HCT116 (cell line): ENCODE measurements at regions not wholly inside any gene's neighbourhood (a gene's known extent, or its start where the extent isn't known, plus 50 kb on each side); places are given as distances from the start of the nearest gene placed in this dataset.

Experiments used
- ATAC-seq: fragments of 200-7000 bp; cut with Tn5 transposase; 2 replicates; pipeline ENCODE4 v1.9.1; 2020; ENCODE audit warnings: mild to moderate bottlenecking, moderate library complexity
- BruUV-seq: library from RNA; stranded (reverse); fragments of 400-500 nt; replicated peaks from 2 replicates; lab custom pipeline; 2021; lab: Mats Ljungman, UMichigan
- CTCF ChIA-PET: fragments of 300-600 bp; sonication (Branson Sonifier 250); formaldehyde crosslinking; loops from one replicate; lab custom pipeline; 2021; ENCODE audit warnings: antibody characterized with exemption; lab: Charles Lee
- POLR2A ChIA-PET: fragments of 300-600, 350-600 bp; sonication (Branson Sonifier 250); formaldehyde crosslinking; loops from one replicate; lab custom pipeline; 2021; ENCODE audit warnings: antibody characterized with exemption; lab: Charles Lee
- RAD21 ChIA-PET, 2 experiments: fragments of 300-600 bp; sonication (Branson Sonifier 250); formaldehyde crosslinking; loops; one replicate each; lab custom pipeline; 2023; ENCODE audit warnings: low total read pairs in 2 of 2; ENCODE audit not compliant: uncharacterized antibody in 2 of 2, unreplicated experiment in 2 of 2, low non-redundant PET in 1 of 2; lab: Charles Lee
- DNase-seq: peaks from one replicate; pipeline ENCODE4 v3.0.0-alpha.2; 2010; ENCODE audit warnings: low read depth, low spot score
- H2AFZ ChIP-seq: fragments of 200-600 bp; shearing (Covaris generic), sonication (generic); 2 replicates; pipeline ENCODE4 v1.6.1; 2017; ENCODE audit warnings: low read depth, mixed run types, mixed read lengths, antibody characterized with exemption, low read length; ENCODE audit not compliant: poor library complexity, severe bottlenecking
- H3K27ac ChIP-seq: 2 replicates; pipeline ENCODE4 v1.5.1; 2012; ENCODE audit warnings: low read depth, low read length
- H3K27me3 ChIP-seq: fragments of 200-600 bp; sonication (generic); 2 replicates; pipeline ENCODE4 v1.6.1; 2016; ENCODE audit warnings: mixed run types, low read length, mixed read lengths; ENCODE audit not compliant: insufficient read depth
- H3K36me3 ChIP-seq, 2 experiments: fragments of 200-500 bp in 1 of 2; fragments of 200-600 bp in 1 of 2; sonication (Bioruptor generic) in 1 of 2; sonication (generic) in 1 of 2; 2 replicates each; pipeline versions ENCODE4 v1.5.1 to v1.6.1; 2014 to 2016; ENCODE audit warnings: low read length in 2 of 2, inconsistent platforms in 1 of 2, mixed read lengths in 1 of 2, mixed run types in 1 of 2; ENCODE audit not compliant: insufficient read depth in 2 of 2, control insufficient read depth in 1 of 2
- H3K4me1 ChIP-seq, 2 experiments: fragments of 200-600 bp in 1 of 2; sonication (generic) in 1 of 2; 2 replicates each; pipeline versions ENCODE4 v1.5.1 to v1.6.1; 2012 to 2017; ENCODE audit warnings: low read length in 2 of 2, inconsistent platforms in 1 of 2, mild to moderate bottlenecking in 1 of 2, mixed read lengths in 1 of 2, mixed run types in 1 of 2, moderate library complexity in 1 of 2; ENCODE audit not compliant: insufficient read depth in 2 of 2, control insufficient read depth in 1 of 2
- H3K4me2 ChIP-seq: fragments of 200-600 bp; sonication (generic); 2 replicates; pipeline ENCODE4 v1.6.1; 2017; ENCODE audit warnings: mixed run types, low read length, mixed read lengths
- H3K4me3 ChIP-seq, 2 experiments: fragments of 200-600 bp in 1 of 2; sonication (generic) in 1 of 2; replicated peaks in 1 of 2; 2 replicates each; pipeline ENCODE4 v1.5.1; 2011 to 2016; ENCODE audit warnings: low read length in 2 of 2, control low read depth in 1 of 2, low read depth in 1 of 2, mild to moderate bottlenecking in 1 of 2, mixed read lengths in 1 of 2, mixed run types in 1 of 2
- H3K79me2 ChIP-seq: fragments of 200-600 bp; sonication (generic); 2 replicates; pipeline ENCODE4 v1.6.1; 2017; ENCODE audit warnings: mild to moderate bottlenecking, mixed run types, low read length, moderate library complexity, mixed read lengths; ENCODE audit not compliant: insufficient read depth
- H3K9ac ChIP-seq: fragments of 200-600 bp; sonication (generic); 2 replicates; pipeline ENCODE4 v1.6.1; 2016; ENCODE audit warnings: low read length, mixed read lengths
- H3K9me2 ChIP-seq: fragments of 200-600 bp; sonication (generic), shearing (Covaris generic); 2 replicates; pipeline ENCODE4 v1.6.1; 2017; ENCODE audit warnings: mixed run types, mild to moderate bottlenecking, moderate library complexity; ENCODE audit not compliant: insufficient read depth
- H3K9me3 ChIP-seq, 2 experiments: fragments of 200-500 bp in 1 of 2; fragments of 200-600 bp in 1 of 2; sonication (Bioruptor generic) in 1 of 2; sonication (generic) in 1 of 2; 2 replicates each; pipeline ENCODE4 v1.6.1; 2014 to 2017; ENCODE audit warnings: low read length in 2 of 2, mixed read lengths in 2 of 2, inconsistent platforms in 1 of 2, low read depth in 1 of 2, mild to moderate bottlenecking in 1 of 2, mixed run types in 1 of 2, moderate library complexity in 1 of 2; ENCODE audit not compliant: control insufficient read depth in 1 of 2, insufficient read depth in 1 of 2
- H4K20me1 ChIP-seq: fragments of 200-600 bp; sonication (generic), shearing (Covaris generic); 2 replicates; pipeline ENCODE4 v1.6.1; 2017; ENCODE audit warnings: mixed run types, mild to moderate bottlenecking, moderate library complexity; ENCODE audit not compliant: insufficient read depth
- CBX3 ChIP-seq: IDR thresholded peaks from 2 replicates; pipeline ENCODE4 v1.6.1; 2012; ENCODE audit warnings: low read depth
- CEBPB ChIP-seq: IDR thresholded peaks from 2 replicates; pipeline ENCODE4 v1.6.1; 2012; ENCODE audit warnings: low read depth
- EGR1 ChIP-seq: IDR thresholded peaks from 2 replicates; pipeline ENCODE4 v1.6.1; 2012; ENCODE audit warnings: low read depth
- EZH2 ChIP-seq: fragments of 200-600 bp; sonication (generic); IDR thresholded peaks from 2 replicates; pipeline ENCODE4 v1.6.1; 2017; ENCODE audit warnings: antibody characterized with exemption, mixed run types
- EZH2phosphoT487 ChIP-seq: fragments of 200-600 bp; IDR thresholded peaks from 2 replicates; pipeline ENCODE4 v1.6.1; 2018; ENCODE audit warnings: antibody characterized with exemption, borderline replicate concordance
- JUND ChIP-seq: IDR thresholded peaks from 2 replicates; pipeline ENCODE4 v1.6.1; 2012
- POLR2AphosphoS5 ChIP-seq: IDR thresholded peaks from 2 replicates; pipeline ENCODE4 v1.6.1; 2011; ENCODE audit warnings: mild to moderate bottlenecking, low read depth, low read length, moderate library complexity
- RAD21 ChIP-seq: IDR thresholded peaks from 2 replicates; pipeline ENCODE4 v1.6.1; 2012; ENCODE audit warnings: low read depth, mild to moderate bottlenecking
- SIN3A ChIP-seq: IDR thresholded peaks from 2 replicates; pipeline ENCODE4 v1.6.1; 2012; ENCODE audit warnings: low read depth
- SP1 ChIP-seq: IDR thresholded peaks from 2 replicates; pipeline ENCODE4 v1.6.1; 2012; ENCODE audit warnings: low read depth
- TCF7L2 ChIP-seq: IDR thresholded peaks from 2 replicates; pipeline ENCODE4 v1.7.0; 2011; ENCODE audit warnings: borderline replicate concordance, inconsistent platforms; ENCODE audit not compliant: insufficient read depth, insufficient read length; ENCODE audit errors: extremely low read depth
- ZFX ChIP-seq: fragments of 450-650 bp; IDR thresholded peaks from 2 replicates; pipeline ENCODE4 v1.6.1; 2017
- ZNF274 ChIP-seq: fragments of 200-500 bp; sonication (Bioruptor generic); IDR thresholded peaks from 2 replicates; pipeline ENCODE4 v1.6.1; 2014; ENCODE audit warnings: mild to moderate bottlenecking, low read depth, low read length, inconsistent platforms
- intact Hi-C: fragments of 100-400 bp; cut with micrococcal nuclease; formaldehyde crosslinking; loops from 2 replicates; pipeline ENCODE4 v1.10.0; 2022
- TF ChIP-seq, protein P1 (sequence below): IDR thresholded peaks from 2 replicates; pipeline ENCODE4 v1.6.1; 2012
- TF ChIP-seq, protein P2 (sequence below): IDR thresholded peaks from 2 replicates; pipeline ENCODE4 v1.6.1; 2011; ENCODE audit warnings: mild to moderate bottlenecking, low read length, moderate library complexity; ENCODE audit not compliant: insufficient replicate concordance; ENCODE audit errors: extremely low read depth
- TF ChIP-seq, protein P3 (sequence below): IDR thresholded peaks from 2 replicates; pipeline ENCODE4 v1.6.1; 2012
- TF ChIP-seq, protein P4 (sequence below), 3 experiments: fragments of 200-600 bp in 1 of 3; sonication (generic) in 1 of 3; IDR thresholded peaks in 2 of 3; conservative IDR thresholded peaks in 1 of 3; 2 replicates each; pipeline ENCODE4 v1.5.1; 2012 to 2017; ENCODE audit warnings: low read depth in 2 of 3, low read length in 2 of 3, antibody characterized with exemption in 1 of 3, borderline replicate concordance in 1 of 3, control low read depth in 1 of 3, mild to moderate bottlenecking in 1 of 3, mixed read lengths in 1 of 3, mixed run types in 1 of 3, moderate library complexity in 1 of 3; ENCODE audit not compliant: insufficient read depth in 1 of 3

- TF ChIP-seq SP1, result no peak
- no peak for TF ChIP-seq ZFX
- no peak for TF ChIP-seq RAD21
- TF ChIP-seq JUND, result no peak
- TF ChIP-seq, all 23 proteins: peak for 0
These were observed 136.9 kb upstream of the UBL3 start (continued) for GRCh38 chr13:29987340-29987739.

DNA sequence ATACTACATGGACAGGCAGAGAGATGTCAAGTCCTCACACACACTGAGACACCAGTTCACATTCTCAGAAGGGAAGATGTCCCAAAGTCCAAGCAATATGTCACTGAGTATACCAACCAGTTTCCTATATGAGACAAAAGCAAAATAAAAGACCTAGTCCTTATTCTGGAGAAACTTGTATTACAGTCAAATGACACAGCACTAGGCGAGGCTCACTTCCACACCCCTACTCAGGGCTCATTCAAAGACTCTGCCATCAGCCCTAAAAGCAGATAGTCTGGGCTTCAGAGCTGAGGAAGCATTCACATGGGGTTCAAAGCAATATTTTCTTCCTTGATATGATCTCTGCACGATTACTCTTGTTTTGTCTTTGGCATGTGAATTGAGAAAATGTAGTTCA, 129.9 kb upstream of the UBL3 start:
- Histone ChIP-seq H3K27ac (no peak overlapping the region), H3K9me3 (no peaks in the 10 kb centered on the region), H3K4me2 (no peak overlapping the region), H3K4me3 (no peak overlapping the region), H3K4me1 (no peaks in the 10 kb centered on the region), H3K9ac (no peak overlapping the region), H2AFZ (no peak overlapping the region), H3K36me3 (no peaks in the 10 kb centered on the region), H4K20me1 (no peaks in the 10 kb centered on the region), H3K79me2 (no peaks in the 10 kb centered on the region), H3K9me2 (no peaks in the 10 kb centered on the region), H3K27me3 (0 out of 2 replicates have a peak, but pooled peaks cover 4% of the 10 kb centered on the region)
- no peak for ATAC-seq
- RAD21 ChIA-PET, result no interaction called here
- no TSS peak for BruUV-seq
- no peak for DNase-seq
- intact Hi-C loops, result no loop called here
- TF ChIP-seq POLR2AphosphoS5, result no peak
- no peak for TF ChIP-seq ZNF274
- no peak for TF ChIP-seq ZFX
- TF ChIP-seq EZH2phosphoT487, result no peak
- TF ChIP-seq JUND, result no peak
- TF ChIP-seq EGR1, result no peak
- TF ChIP-seq SP1, result no peak
- TF ChIP-seq EZH2, result no peak
- TF ChIP-seq TCF7L2, result no peak
- TF ChIP-seq, protein P1, sequence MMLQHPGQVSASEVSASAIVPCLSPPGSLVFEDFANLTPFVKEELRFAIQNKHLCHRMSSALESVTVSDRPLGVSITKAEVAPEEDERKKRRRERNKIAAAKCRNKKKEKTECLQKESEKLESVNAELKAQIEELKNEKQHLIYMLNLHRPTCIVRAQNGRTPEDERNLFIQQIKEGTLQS, result no peak
- TF ChIP-seq, protein P2, sequence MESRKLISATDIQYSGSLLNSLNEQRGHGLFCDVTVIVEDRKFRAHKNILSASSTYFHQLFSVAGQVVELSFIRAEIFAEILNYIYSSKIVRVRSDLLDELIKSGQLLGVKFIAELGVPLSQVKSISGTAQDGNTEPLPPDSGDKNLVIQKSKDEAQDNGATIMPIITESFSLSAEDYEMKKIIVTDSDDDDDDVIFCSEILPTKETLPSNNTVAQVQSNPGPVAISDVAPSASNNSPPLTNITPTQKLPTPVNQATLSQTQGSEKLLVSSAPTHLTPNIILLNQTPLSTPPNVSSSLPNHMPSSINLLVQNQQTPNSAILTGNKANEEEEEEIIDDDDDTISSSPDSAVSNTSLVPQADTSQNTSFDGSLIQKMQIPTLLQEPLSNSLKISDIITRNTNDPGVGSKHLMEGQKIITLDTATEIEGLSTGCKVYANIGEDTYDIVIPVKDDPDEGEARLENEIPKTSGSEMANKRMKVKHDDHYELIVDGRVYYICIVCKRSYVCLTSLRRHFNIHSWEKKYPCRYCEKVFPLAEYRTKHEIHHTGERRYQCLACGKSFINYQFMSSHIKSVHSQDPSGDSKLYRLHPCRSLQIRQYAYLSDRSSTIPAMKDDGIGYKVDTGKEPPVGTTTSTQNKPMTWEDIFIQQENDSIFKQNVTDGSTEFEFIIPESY, result no peak
- TF ChIP-seq SIN3A, result no peak
- no peak for TF ChIP-seq CBX3
- TF ChIP-seq, protein P3, sequence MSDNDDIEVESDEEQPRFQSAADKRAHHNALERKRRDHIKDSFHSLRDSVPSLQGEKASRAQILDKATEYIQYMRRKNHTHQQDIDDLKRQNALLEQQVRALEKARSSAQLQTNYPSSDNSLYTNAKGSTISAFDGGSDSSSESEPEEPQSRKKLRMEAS, result no peak
- TF ChIP-seq RAD21, result no peak
- TF ChIP-seq, protein P4, sequence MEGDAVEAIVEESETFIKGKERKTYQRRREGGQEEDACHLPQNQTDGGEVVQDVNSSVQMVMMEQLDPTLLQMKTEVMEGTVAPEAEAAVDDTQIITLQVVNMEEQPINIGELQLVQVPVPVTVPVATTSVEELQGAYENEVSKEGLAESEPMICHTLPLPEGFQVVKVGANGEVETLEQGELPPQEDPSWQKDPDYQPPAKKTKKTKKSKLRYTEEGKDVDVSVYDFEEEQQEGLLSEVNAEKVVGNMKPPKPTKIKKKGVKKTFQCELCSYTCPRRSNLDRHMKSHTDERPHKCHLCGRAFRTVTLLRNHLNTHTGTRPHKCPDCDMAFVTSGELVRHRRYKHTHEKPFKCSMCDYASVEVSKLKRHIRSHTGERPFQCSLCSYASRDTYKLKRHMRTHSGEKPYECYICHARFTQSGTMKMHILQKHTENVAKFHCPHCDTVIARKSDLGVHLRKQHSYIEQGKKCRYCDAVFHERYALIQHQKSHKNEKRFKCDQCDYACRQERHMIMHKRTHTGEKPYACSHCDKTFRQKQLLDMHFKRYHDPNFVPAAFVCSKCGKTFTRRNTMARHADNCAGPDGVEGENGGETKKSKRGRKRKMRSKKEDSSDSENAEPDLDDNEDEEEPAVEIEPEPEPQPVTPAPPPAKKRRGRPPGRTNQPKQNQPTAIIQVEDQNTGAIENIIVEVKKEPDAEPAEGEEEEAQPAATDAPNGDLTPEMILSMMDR (IDR thresholded peaks at IDR 0.05 in 2 of 3, conservative IDR thresholded peaks at IDR 0.05 in 1 of 3; ENCODE audit: borderline replicate concordance in 1 of 3, insufficient read depth in 1 of 3, low read depth in 2 of 3, low read length in 2 of 3), result no peak
- TF ChIP-seq CEBPB, result no peak
- CTCF ChIA-PET, result no interaction called here
- POLR2A ChIA-PET, result no interaction called here
